ENCODE measurements at regions not wholly inside any gene's neighbourhood (a gene's known extent, or its start where the extent isn't known, plus 50 kb on each side); places are given as distances from the start of the nearest gene placed in this dataset.
"Not testable (repeated sequence)": the region's sequence is repeated elsewhere in the genome, so short reads cannot be mapped to it uniquely, and the experiment has no call there.

- H3K27me3 ChIP-seq: no peaks in the 10 kb centered on the region
- intact Hi-C loops (cut with DNase I): no loop called here
- 79 to 85% methylated on average over 5 of the region's 5 CpGs for WGBS, 2 donors
- TF ChIP-seq CTCF (IDR thresholded peaks at IDR 0.05) (no peak), POLR2A (IDR thresholded peaks at IDR 0.05) (no peak)
- no peaks in the 10 kb centered on the region for H3K4me1 ChIP-seq
- no peak overlapping the region for H3K4me3 ChIP-seq
- ATAC-seq (no peak), DNase-seq (no peak)
- H3K36me3 ChIP-seq (replicated peaks in 1 of 2; ENCODE audit: insufficient read depth in 1 of 2, low read depth in 2 of 2): no peaks in the 10 kb centered on the region
- peaks cover 0 to 9% (median 0%) of the 10 kb centered on the region in 3 donors for H3K9me3 ChIP-seq
- H3K27ac ChIP-seq: no peak overlapping the region
Observed at GRCh38 chr6:4426968-4427367, 291.6 kb upstream of the ECI2 start.

GRCh38 chr6:4421837-4422236 is 286.5 kb upstream of the ECI2 start:
- intact Hi-C loops (cut with DNase I): no loop called here

GRCh38 chr6:4420160-4420865 is 284.9 kb upstream of the ECI2 start:
- intact Hi-C loops (cut with DNase I): no loop called here
- WGBS, 2 donors: 75 to 80% methylated on average over 4 of the region's 4 CpGs
- H3K36me3 ChIP-seq (replicated peaks in 1 of 2; ENCODE audit: insufficient read depth in 1 of 2, low read depth in 2 of 2): no peaks in the 10 kb centered on the region
- no peaks in the 10 kb centered on the region for H3K9me3 ChIP-seq
- no peaks in the 10 kb centered on the region for H3K4me1 ChIP-seq
- no peak for DNase-seq
- H3K27ac ChIP-seq: no peak overlapping the region
- H3K27me3 ChIP-seq: no peaks in the 10 kb centered on the region
- no peak overlapping the region for H3K4me3 ChIP-seq
- no peak for ATAC-seq
- no peak for TF ChIP-seq POLR2A (IDR thresholded peaks at IDR 0.05)
- no peak for TF ChIP-seq CTCF (IDR thresholded peaks at IDR 0.05)

More at GRCh38 chr6:4421837-4422236, 286.5 kb upstream of the ECI2 start:
- H3K9me3 ChIP-seq: no peaks in the 10 kb centered on the region
- DNase-seq: no peak
- no peaks in the 10 kb centered on the region for H3K4me1 ChIP-seq
- no peak overlapping the region for H3K27ac ChIP-seq
- no peaks in the 10 kb centered on the region for H3K36me3 ChIP-seq (replicated peaks in 1 of 2; ENCODE audit: insufficient read depth in 1 of 2, low read depth in 2 of 2)
- TF ChIP-seq CTCF (IDR thresholded peaks at IDR 0.05) (no peak), POLR2A (IDR thresholded peaks at IDR 0.05) (no peak)
- no peaks in the 10 kb centered on the region for H3K27me3 ChIP-seq
- 24 to 73% methylated on average over 2 of the region's 2 CpGs for WGBS, 2 donors
- no peak overlapping the region for H3K4me3 ChIP-seq
- no peak for ATAC-seq

GRCh38 chr6:4415549-4415948 is 280.2 kb upstream of the ECI2 start:
- 0 to 88% methylated on average over 1 of the region's 1 CpG for WGBS, 2 donors
- DNase-seq: no peak
- intact Hi-C loops (cut with DNase I): no loop called here

GRCh38 chr6:4414078-4414477 is 278.7 kb upstream of the ECI2 start:
- WGBS, 2 donors: 40 to 72% methylated on average over 6 of the region's 6 CpGs
- ATAC-seq; H3K36me3 ChIP-seq (replicated peaks in 1 of 2; ENCODE audit: insufficient read depth in 1 of 2, low read depth in 2 of 2); H3K27me3 ChIP-seq; H3K4me3 ChIP-seq; DNase-seq; H3K4me1 ChIP-seq; H3K9me3 ChIP-seq; H3K27ac ChIP-seq; intact Hi-C loops (cut with DNase I): not testable (repeated sequence)

More at GRCh38 chr6:4415549-4415948, 280.2 kb upstream of the ECI2 start:
- no peak overlapping the region for H3K4me3 ChIP-seq
- H3K27me3 ChIP-seq: no peaks in the 10 kb centered on the region
- H3K36me3 ChIP-seq (replicated peaks in 1 of 2; ENCODE audit: insufficient read depth in 1 of 2, low read depth in 2 of 2): no peaks in the 10 kb centered on the region
- TF ChIP-seq CTCF (IDR thresholded peaks at IDR 0.05): no peak
- TF ChIP-seq POLR2A (IDR thresholded peaks at IDR 0.05): no peak
- no peak for ATAC-seq
- H3K27ac ChIP-seq: no peak overlapping the region
- H3K4me1 ChIP-seq: no peaks in the 10 kb centered on the region
- H3K9me3 ChIP-seq: no peaks in the 10 kb centered on the region

All from body of pancreas (tissue), 4 donors.